ENCODE measurements at regions not wholly inside any gene's neighbourhood (a gene's known extent, or its start where the extent isn't known, plus 50 kb on each side); places are given as distances from the start of the nearest gene placed in this dataset.
"Not testable (repeated sequence)": the region's sequence is repeated elsewhere in the genome, so short reads cannot be mapped to it uniquely, and the experiment has no call there.

DNA sequence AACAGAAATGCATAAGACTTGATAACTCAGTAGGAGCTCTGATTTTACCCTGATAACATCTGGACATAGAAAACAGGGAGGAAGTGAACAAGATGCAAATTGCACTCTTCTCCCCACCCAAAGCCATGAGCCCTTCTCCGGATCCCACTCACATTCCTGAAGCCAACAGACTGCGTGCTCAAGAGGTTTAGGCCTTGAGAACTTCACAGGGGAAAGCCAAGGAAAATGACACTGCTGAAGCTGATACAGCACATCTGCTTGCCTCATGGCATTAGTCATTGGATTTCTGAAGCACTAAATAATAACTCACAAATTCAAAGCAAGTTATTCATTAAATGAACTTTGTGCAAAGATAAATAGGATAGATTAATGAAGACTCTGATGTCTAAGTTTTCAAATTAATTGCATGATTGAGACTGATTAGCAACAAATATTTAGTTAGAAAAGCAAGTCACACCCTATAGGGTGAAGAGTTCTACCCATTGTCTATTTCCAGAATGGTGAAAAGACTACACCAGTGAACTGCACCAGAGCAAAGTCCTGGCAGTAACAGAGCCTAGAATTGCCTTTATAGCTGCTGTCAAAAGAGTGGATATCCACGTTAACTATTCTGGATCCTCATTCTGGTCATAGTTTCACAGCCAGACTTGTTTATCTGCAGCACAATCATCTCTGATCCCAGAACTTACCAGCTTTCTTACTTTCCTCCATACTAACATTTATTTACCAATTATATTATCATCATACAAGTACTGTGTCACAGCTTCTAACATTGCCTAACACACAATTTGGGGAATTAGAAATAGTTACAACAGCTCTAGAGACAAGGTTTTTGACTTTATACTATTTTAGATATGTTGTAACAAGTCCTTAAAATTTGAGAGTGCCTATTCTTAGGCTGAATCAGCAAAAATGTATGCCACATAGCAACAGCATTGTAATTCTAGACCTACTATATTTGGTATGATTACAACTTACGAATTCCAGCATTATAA lies 432.1 kb upstream of the RGMB start:
- DNase-seq = no peak

GRCh38 chr5:98342958-98343660 lies 430.4 kb upstream of the RGMB start:
- not testable (repeated sequence) for DNase-seq

GRCh38 chr5:98349251-98349989 lies 424.0 kb upstream of the RGMB start:
- DNase-seq = no peak

DNA sequence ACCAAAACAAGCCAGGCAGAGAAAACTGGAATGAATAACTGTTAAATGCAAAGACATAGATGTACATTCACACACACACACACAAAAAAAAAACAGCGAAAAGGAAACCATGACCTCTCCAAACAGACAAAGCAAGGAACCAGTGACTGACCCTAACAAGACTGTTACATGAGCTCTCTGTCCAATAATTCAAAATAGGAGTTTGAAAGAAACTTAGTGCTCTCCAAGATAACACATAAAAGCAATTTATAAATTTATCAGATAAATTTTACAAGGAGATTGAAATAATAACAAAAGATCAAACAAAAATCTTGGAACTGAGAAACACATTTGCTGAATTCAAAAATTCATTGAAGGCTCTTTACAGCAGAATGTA lies 423.5 kb upstream of the RGMB start:
- no peak for DNase-seq

GRCh38 chr5:98354922-98355321 lies 418.5 kb upstream of the RGMB start:
- DNase-seq = no peak

DNA sequence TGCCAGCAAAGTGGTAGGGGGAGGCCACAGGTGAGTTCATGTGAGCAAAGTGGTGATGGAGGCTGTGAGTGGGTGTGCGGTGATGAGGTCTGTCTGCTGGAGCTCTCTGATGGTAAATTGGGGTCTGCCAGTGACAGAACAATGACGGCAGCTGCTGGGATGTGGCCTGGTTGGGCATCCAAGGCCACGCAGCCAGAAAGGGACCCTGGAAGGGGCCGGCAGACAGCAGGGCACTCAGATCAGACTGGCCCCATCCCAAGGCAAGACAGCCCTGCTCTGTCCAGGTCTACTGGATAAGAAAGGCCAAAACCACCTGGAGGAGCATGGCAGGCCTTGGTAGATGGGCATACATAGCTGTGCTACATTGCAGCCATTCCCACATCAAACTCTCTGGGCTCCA lies 412.9 kb upstream of the RGMB start:
- DNase-seq = no peak

DNA sequence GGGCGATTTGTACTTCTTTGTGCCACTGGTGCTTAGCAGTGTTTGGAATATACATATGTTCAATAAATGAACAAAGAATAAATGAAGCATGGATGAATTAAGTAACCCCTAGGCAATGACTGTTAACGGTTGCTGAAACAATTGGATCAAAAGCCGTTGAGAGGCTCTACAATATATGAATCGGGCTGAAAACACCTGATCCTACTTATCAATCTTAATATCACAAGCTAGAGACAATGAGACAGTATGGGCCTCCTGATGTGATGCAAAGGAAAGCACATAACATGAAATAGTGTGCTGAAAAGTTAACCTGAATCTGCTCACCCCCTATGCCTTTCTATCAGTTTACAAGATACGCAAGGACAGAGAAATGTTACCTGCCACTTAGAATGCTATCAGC lies 410.3 kb upstream of the RGMB start:
- DNase-seq = no peak

- no peak for DNase-seq
Measured at GRCh38 chr5:98364549-98364948, 408.9 kb upstream of the RGMB start.

- no peak for DNase-seq
Measured at GRCh38 chr5:98365126-98365525, 408.3 kb upstream of the RGMB start.

- DNase-seq = no peak
Measured at GRCh38 chr5:98368141-98368540, 405.3 kb upstream of the RGMB start.

- DNase-seq = no peak
Measured at GRCh38 chr5:98372351-98372750, 401.1 kb upstream of the RGMB start.

GRCh38 chr5:98391921-98392625 lies 381.4 kb upstream of the RGMB start:
- no peak for DNase-seq

- not testable (repeated sequence) for DNase-seq
Measured at GRCh38 chr5:98393205-98393604, 380.3 kb upstream of the RGMB start.

DNA sequence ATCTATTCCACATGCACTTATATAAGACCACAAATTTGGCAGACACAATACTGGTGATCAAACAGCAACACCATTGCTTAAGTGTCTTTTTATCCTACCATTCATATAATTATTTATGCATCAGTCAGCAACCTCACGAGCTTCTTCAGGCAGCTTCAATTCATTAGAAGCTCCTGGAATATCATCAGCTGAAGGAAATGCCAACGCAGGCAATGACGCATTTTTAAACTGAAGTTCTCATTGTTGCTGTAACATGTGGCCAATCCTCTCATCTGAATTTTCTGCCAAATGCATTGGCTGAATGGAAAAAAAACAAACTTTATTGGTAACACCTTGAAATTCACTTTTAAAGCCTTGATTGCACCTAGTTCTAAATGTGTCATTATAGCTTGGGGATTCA lies 376.4 kb upstream of the RGMB start:
- DNase-seq = no peak

GRCh38 chr5:98398465-98398864 lies 375.0 kb upstream of the RGMB start:
- peak in 20 of 58 donors; percentile 2 to 53 (median 11) for DNase-seq

DNA sequence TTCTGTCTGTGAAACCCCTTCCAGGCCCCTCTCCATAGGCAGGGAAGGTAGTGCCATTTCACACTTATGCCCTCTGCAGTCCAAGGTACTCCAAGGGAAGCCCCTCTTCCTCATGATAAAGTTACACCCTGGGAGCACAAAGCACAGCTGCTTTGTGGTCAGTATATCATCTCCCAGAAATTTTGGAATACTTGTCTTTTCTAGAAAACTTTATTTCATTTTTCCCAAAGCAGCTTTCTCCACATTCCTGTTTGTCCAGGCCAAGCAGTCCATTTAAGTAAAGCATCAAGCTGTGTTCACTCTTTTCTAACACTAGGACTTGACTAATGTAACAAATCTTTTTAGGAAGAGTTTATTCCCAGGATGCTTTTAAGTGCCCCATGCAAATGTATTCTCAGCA lies 371.8 kb upstream of the RGMB start:
- no peak for DNase-seq

DNA sequence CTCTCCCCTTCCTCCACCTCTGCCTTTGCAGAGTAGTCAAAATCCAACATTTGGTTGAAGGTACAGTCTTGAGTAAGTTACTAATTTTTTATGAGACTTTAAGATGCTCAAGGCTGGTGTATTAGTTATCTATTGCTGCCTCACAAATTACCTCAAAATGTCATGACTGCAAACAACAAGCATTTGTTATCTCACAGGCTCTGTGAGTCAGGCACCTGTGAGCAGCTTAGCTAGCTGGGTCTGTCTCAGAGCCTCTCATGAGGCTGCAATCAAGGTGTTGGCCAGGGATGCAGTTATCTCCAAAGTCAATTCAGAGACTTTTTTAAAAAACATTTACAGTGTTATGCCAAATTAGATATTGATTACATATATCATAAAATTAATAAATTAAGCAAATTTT lies 371.3 kb upstream of the RGMB start:
- DNase-seq = no peak

GRCh38 chr5:98403131-98403530 lies 370.3 kb upstream of the RGMB start:
- no peak for DNase-seq

GRCh38 chr5:98414938-98415337 lies 358.5 kb upstream of the RGMB start:
- DNase-seq = no peak

- no peak for DNase-seq
Measured at GRCh38 chr5:98415663-98416062, 357.8 kb upstream of the RGMB start.

DNA sequence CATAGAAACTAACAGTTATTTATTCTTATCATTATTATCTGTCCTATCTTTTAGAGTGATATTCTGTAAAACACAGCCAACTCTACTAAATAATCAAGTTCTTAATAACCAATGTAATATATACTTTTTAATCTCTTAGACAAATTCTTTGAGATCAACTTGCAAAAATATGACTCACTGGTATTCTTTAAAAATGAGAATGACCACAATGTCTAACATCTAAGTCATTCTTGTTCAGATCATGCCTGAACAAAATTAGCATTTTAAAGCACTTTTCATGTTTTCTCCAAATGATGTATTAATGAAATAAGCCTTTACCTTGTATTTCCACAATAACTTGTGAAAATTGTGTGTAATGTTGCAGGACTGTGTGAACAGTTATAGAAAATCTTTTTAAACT lies 356.9 kb upstream of the RGMB start:
- DNase-seq = no peak
